ENCODE measurements at regions not wholly inside any gene's neighbourhood (a gene's known extent, or its start where the extent isn't known, plus 50 kb on each side); places are given as distances from the start of the nearest gene placed in this dataset.

- peak; percentile 31 for FAIRE-seq
Measured at GRCh38 chr5:120016717-120017382, 387.5 kb downstream of the FAM170A start.

- FAIRE-seq: peak; percentile 33
Measured at GRCh38 chr5:120017513-120017912, 388.2 kb downstream of the FAM170A start.

GRCh38 chr5:120035181-120035580 is 405.8 kb downstream of the FAM170A start:
- FAIRE-seq: no peak

- FAIRE-seq: no peak
Measured at GRCh38 chr5:120035815-120036577, 406.6 kb downstream of the FAM170A start.

- FAIRE-seq: no peak
Measured at GRCh38 chr5:120037451-120037850, 408.1 kb downstream of the FAM170A start.

GRCh38 chr5:120039111-120039510 is 409.8 kb downstream of the FAM170A start:
- peak; percentile 63 for FAIRE-seq

- FAIRE-seq: no peak
Measured at GRCh38 chr5:120043431-120043830, 414.1 kb downstream of the FAM170A start.

GRCh38 chr5:120052916-120053828 is 410.9 kb upstream of the PRR16 start:
- no peak for FAIRE-seq

GRCh38 chr5:120053841-120054240 is 410.3 kb upstream of the PRR16 start:
- FAIRE-seq: peak; percentile 80

GRCh38 chr5:120055858-120056257 is 408.2 kb upstream of the PRR16 start:
- FAIRE-seq: no peak

GRCh38 chr5:120062515-120062917 is 401.6 kb upstream of the PRR16 start:
- no peak for FAIRE-seq

GRCh38 chr5:120072068-120072761 is 391.9 kb upstream of the PRR16 start:
- FAIRE-seq: no peak

GRCh38 chr5:120073722-120074121 is 390.4 kb upstream of the PRR16 start:
- FAIRE-seq: no peak

- FAIRE-seq: no peak
Measured at GRCh38 chr5:120080781-120081180, 383.3 kb upstream of the PRR16 start.

- no peak for FAIRE-seq
Measured at GRCh38 chr5:120082316-120083068, 381.6 kb upstream of the PRR16 start.

GRCh38 chr5:120083851-120084542 is 380.1 kb upstream of the PRR16 start:
- FAIRE-seq: no peak

GRCh38 chr5:120084543-120084870 is 379.6 kb upstream of the PRR16 start:
- FAIRE-seq: no peak

- no peak for FAIRE-seq
Measured at GRCh38 chr5:120086081-120086480, 378.0 kb upstream of the PRR16 start.

GRCh38 chr5:120088412-120088811 is 375.7 kb upstream of the PRR16 start:
- no peak for FAIRE-seq

GRCh38 chr5:120088836-120089235 is 375.3 kb upstream of the PRR16 start:
- FAIRE-seq: no peak

GRCh38 chr5:120091376-120091948 is 372.6 kb upstream of the PRR16 start:
- FAIRE-seq: no peak
